ENCODE measurements at regions not wholly inside any gene's neighbourhood (a gene's known extent, or its start where the extent isn't known, plus 50 kb on each side); places are given as distances from the start of the nearest gene placed in this dataset.

- TF ChIP-seq POLR2A (IDR thresholded peaks at IDR 0.05), result no peak
- TF ChIP-seq, protein P1, sequence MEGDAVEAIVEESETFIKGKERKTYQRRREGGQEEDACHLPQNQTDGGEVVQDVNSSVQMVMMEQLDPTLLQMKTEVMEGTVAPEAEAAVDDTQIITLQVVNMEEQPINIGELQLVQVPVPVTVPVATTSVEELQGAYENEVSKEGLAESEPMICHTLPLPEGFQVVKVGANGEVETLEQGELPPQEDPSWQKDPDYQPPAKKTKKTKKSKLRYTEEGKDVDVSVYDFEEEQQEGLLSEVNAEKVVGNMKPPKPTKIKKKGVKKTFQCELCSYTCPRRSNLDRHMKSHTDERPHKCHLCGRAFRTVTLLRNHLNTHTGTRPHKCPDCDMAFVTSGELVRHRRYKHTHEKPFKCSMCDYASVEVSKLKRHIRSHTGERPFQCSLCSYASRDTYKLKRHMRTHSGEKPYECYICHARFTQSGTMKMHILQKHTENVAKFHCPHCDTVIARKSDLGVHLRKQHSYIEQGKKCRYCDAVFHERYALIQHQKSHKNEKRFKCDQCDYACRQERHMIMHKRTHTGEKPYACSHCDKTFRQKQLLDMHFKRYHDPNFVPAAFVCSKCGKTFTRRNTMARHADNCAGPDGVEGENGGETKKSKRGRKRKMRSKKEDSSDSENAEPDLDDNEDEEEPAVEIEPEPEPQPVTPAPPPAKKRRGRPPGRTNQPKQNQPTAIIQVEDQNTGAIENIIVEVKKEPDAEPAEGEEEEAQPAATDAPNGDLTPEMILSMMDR (IDR thresholded peaks at IDR 0.05 in 4 of 5, conservative IDR thresholded peaks at IDR 0.05 in 1 of 5), result no peak
Measured at GRCh38 chr2:53067533-53067932, 700.1 kb upstream of the CHAC2 start.

All from gastrocnemius medialis (tissue), 4 donors.